GM12865 (cell line): ENCODE measurements at regions not wholly inside any gene's neighbourhood (a gene's known extent, or its start where the extent isn't known, plus 50 kb on each side); places are given as distances from the start of the nearest gene placed in this dataset.
A peak's percentile ranks its signal among the peaks of the same experiment; 100 is the strongest.

Experiments
- DNase-seq: peaks from one replicate; pipeline ENCODE4 v3.0.0; 2010; ENCODE audit warnings: low read depth
- H3K4me3 ChIP-seq: 2 replicates; pipeline ENCODE4 v1.5.1; 2011; ENCODE audit warnings: mild to moderate bottlenecking, low read depth, low read length, control low read depth
- CTCF ChIP-seq: IDR thresholded peaks from 2 replicates; pipeline ENCODE4 v1.5.1; 2011; ENCODE audit warnings: low read length, control low read depth, low read depth, inconsistent platforms; ENCODE audit not compliant: insufficient read depth; ENCODE audit errors: missing control alignments

- no peak for DNase-seq
- no peak for TF ChIP-seq CTCF
- no peak overlapping the region for H3K4me3 ChIP-seq
These were observed 194.0 kb downstream of the MBD2 start for GRCh38 chr18:54030434-54030833.

GRCh38 chr18:54023471-54023870 is 201.0 kb downstream of the MBD2 start:
- no peak for TF ChIP-seq CTCF
- no peak overlapping the region for H3K4me3 ChIP-seq
- DNase-seq, result peak; percentile 32

- TF ChIP-seq CTCF, result no peak
- H3K4me3 ChIP-seq, result no peak overlapping the region
- no peak for DNase-seq
These were observed 203.5 kb downstream of the MBD2 start for GRCh38 chr18:54020966-54021365.

GRCh38 chr18:54020156-54020745 is 204.2 kb downstream of the MBD2 start:
- TF ChIP-seq CTCF, result no peak
- no peak for DNase-seq
- H3K4me3 ChIP-seq, result no peak overlapping the region

- no peak overlapping the region for H3K4me3 ChIP-seq
- DNase-seq, result no peak
- TF ChIP-seq CTCF, result no peak
These were observed 204.8 kb downstream of the MBD2 start for GRCh38 chr18:54019641-54020040.

- no peak for DNase-seq
- no peak overlapping the region for H3K4me3 ChIP-seq
- TF ChIP-seq CTCF, result no peak
These were observed 211.0 kb downstream of the MBD2 start for GRCh38 chr18:54013452-54013851.

GRCh38 chr18:54004828-54005227 is 219.6 kb downstream of the MBD2 start:
- DNase-seq, result peak; percentile 18
- H3K4me3 ChIP-seq, result no peak overlapping the region
- TF ChIP-seq CTCF, result no peak
